ENCODE measurements at regions not wholly inside any gene's neighbourhood (a gene's known extent, or its start where the extent isn't known, plus 50 kb on each side); places are given as distances from the start of the nearest gene placed in this dataset.

DNA sequence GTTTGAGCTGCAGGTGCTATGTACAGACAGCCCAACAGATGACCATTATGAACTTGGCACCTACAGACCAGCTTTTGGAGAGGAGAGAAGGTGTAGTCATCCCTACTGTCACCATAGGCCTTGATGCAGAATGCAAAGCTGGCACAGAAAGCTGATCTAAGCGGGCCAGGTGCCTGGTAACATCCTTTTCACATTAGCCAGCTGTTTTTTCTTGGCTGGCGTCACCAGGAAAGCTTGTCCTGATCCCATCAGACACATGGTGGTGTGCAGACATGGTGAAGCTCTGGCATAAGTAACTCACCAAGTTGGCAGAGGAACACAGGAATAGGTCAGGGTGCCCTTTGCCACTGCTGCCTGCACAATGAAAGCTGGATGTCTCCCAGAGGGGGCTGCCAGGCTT, 97.2 kb upstream of the MB21D2 start:
- Histone ChIP-seq H3K27ac (no peak overlapping the region), H3K4me3 (no peak overlapping the region), H3K36me3 (no peaks in the 10 kb centered on the region), H3K9me3 (no peaks in the 10 kb centered on the region), H3K4me1 (replicated peaks) (no peaks in the 10 kb centered on the region), H3K27me3 (replicated peaks; ENCODE audit: insufficient read depth) (no peaks in the 10 kb centered on the region)
- TF ChIP-seq POLR2A (IDR thresholded peaks at IDR 0.05): no peak
- TF ChIP-seq POLR2AphosphoS5 (IDR thresholded peaks at IDR 0.05): no peak
- TF ChIP-seq, protein P1, sequence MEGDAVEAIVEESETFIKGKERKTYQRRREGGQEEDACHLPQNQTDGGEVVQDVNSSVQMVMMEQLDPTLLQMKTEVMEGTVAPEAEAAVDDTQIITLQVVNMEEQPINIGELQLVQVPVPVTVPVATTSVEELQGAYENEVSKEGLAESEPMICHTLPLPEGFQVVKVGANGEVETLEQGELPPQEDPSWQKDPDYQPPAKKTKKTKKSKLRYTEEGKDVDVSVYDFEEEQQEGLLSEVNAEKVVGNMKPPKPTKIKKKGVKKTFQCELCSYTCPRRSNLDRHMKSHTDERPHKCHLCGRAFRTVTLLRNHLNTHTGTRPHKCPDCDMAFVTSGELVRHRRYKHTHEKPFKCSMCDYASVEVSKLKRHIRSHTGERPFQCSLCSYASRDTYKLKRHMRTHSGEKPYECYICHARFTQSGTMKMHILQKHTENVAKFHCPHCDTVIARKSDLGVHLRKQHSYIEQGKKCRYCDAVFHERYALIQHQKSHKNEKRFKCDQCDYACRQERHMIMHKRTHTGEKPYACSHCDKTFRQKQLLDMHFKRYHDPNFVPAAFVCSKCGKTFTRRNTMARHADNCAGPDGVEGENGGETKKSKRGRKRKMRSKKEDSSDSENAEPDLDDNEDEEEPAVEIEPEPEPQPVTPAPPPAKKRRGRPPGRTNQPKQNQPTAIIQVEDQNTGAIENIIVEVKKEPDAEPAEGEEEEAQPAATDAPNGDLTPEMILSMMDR (IDR thresholded peaks at IDR 0.05): no peak
- intact Hi-C loops (cut with DNase I): no loop called here
- 60% methylated on average over 2 of the region's 2 CpGs for WGBS
- DNase-seq (ENCODE audit: low spot score): no peak

DNA sequence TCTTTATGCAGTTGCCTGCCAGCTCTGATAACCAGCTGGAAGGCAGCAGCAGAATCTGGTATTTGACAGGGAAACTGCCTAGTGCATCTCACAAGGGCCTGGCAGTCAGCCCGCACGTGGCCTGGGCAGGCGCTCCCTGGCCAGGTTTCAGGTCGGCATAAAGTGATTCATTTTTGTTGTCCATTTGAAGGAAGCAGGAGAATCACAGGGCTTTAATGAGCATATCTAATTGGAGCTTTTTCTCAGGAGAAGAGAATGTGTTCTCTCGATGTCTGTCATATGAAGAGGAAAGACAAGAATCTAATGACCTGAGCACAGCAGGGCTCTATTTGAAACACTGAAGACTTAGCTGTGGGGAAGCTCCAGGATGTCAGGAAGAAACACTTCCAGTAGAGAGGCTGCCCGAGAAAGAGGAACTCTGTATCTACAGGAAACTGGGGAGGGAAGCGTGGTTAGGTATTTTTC, 98.8 kb upstream of the MB21D2 start:
- H3K9me3 ChIP-seq: no peaks in the 10 kb centered on the region
- DNase-seq (ENCODE audit: low spot score): no peak
- 18% methylated on average over 7 of the region's 7 CpGs for WGBS
- no peaks in the 10 kb centered on the region for H3K36me3 ChIP-seq
- H3K4me3 ChIP-seq: no peak overlapping the region
- H3K4me1 ChIP-seq (replicated peaks): no peaks in the 10 kb centered on the region
- intact Hi-C loops (cut with DNase I): no loop called here
- no peaks in the 10 kb centered on the region for H3K27me3 ChIP-seq (replicated peaks; ENCODE audit: insufficient read depth)
- no peak overlapping the region for H3K27ac ChIP-seq
- TF ChIP-seq POLR2AphosphoS5 (IDR thresholded peaks at IDR 0.05): no peak
- no peak for TF ChIP-seq POLR2A (IDR thresholded peaks at IDR 0.05)
- TF ChIP-seq, protein P1 (IDR thresholded peaks at IDR 0.05): no peak

DNA sequence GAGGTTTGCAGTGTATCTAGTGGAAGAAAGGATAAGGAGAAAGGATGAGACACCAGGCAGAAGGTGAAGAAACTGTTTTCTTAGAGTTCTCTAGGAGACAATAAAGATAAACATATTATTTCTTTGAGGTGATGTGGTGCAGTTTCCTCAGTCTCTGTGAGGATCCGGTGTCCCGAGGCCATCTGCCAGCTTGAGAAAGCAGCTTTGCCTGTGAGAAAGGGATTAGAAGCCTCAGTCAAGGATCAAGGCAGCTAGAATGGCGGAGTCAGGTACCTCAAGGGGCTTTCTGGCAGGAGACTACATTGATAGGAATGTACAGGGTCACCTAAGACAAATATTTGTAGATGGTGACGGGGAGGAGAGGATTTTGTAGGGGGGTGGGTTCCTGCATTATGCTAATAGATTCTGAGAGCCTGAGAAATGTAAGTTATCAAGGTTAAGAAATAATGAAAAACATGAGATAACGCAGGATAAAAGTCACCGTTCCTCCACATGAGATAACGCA, 103.9 kb upstream of the MB21D2 start:
- Histone ChIP-seq H3K27ac (no peak overlapping the region), H3K4me3 (no peak overlapping the region), H3K9me3 (no peaks in the 10 kb centered on the region), H3K36me3 (no peaks in the 10 kb centered on the region), H3K27me3 (replicated peaks; ENCODE audit: insufficient read depth) (no peaks in the 10 kb centered on the region), H3K4me1 (replicated peaks) (no peaks in the 10 kb centered on the region)
- WGBS: 72% methylated on average over 7 of the region's 7 CpGs
- no peak for TF ChIP-seq POLR2A (IDR thresholded peaks at IDR 0.05)
- TF ChIP-seq, protein P1 (IDR thresholded peaks at IDR 0.05): no peak
- TF ChIP-seq POLR2AphosphoS5 (IDR thresholded peaks at IDR 0.05): no peak
- intact Hi-C loops (cut with DNase I): loop anchor here (10.0 kb wide), 1 partner anchor 87 kb away; no protein-coding TSS in a partner anchor
- no peak for DNase-seq (ENCODE audit: low spot score)

DNA sequence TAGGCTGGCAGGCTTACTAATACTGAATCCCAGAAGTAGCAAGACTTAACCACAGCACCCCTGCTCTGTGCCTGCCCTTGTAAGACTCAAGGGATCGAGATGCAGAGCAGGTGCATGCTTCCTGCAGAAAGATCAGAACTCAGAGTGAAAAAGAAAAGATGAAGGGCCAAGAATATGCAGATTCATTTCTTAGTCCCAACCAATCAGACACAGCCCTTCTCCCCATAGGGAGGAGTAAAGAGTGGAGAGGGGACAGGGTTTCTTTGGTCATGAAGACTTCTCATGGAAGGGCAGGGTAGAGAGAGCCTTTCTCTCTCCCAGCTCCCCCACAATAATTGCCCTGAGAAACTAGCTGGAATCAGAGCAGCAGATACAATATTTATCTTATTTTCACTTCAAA, 105.6 kb upstream of the MB21D2 start:
- no peaks in the 10 kb centered on the region for H3K4me1 ChIP-seq (replicated peaks)
- TF ChIP-seq, protein P1 (IDR thresholded peaks at IDR 0.05): no peak
- TF ChIP-seq POLR2AphosphoS5 (IDR thresholded peaks at IDR 0.05) (no peak), POLR2A (IDR thresholded peaks at IDR 0.05) (no peak)
- no peaks in the 10 kb centered on the region for H3K27me3 ChIP-seq (replicated peaks; ENCODE audit: insufficient read depth)
- intact Hi-C loops (cut with DNase I): loop anchor here (10.0 kb wide), 1 partner anchor 88 kb away; no protein-coding TSS in a partner anchor
- no peak for DNase-seq (ENCODE audit: low spot score)
- H3K9me3 ChIP-seq: no peaks in the 10 kb centered on the region
- WGBS: 96% methylated on average over 1 of the region's 1 CpG
- H3K27ac ChIP-seq: no peak overlapping the region
- H3K4me3 ChIP-seq: no peak overlapping the region
- H3K36me3 ChIP-seq: no peaks in the 10 kb centered on the region

DNA sequence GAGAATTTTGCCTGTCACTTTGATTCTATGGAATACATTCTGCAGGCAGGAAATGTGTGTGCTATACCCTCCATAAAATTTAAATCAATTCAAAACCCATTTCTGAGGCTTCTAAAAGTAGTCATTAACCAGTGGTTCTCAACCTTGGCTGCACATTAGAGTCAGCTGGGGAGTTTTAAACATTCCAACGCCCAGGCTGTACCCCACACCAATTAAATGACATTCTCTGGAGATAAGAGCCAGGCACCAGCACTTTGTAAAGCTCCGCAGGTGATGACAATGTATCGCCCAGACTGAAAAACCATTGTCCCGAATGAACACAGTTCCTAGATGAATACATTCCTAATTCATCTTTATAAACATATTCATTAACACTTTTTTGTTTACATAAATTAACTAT, 110.6 kb upstream of the MB21D2 start:
- no peak overlapping the region for H3K27ac ChIP-seq
- H3K9me3 ChIP-seq: no peaks in the 10 kb centered on the region
- TF ChIP-seq, protein P1 (IDR thresholded peaks at IDR 0.05): no peak
- TF ChIP-seq POLR2A (IDR thresholded peaks at IDR 0.05) (no peak), POLR2AphosphoS5 (IDR thresholded peaks at IDR 0.05) (no peak)
- no peak for DNase-seq (ENCODE audit: low spot score)
- 75% methylated on average over 4 of the region's 4 CpGs for WGBS
- H3K27me3 ChIP-seq (replicated peaks; ENCODE audit: insufficient read depth): no peaks in the 10 kb centered on the region
- no peaks in the 10 kb centered on the region for H3K4me1 ChIP-seq (replicated peaks)
- intact Hi-C loops (cut with DNase I): loop anchor here (10.0 kb wide), 1 partner anchor 93 kb away; no protein-coding TSS in a partner anchor
- no peaks in the 10 kb centered on the region for H3K36me3 ChIP-seq
- no peak overlapping the region for H3K4me3 ChIP-seq

Data from prostate gland (tissue), 2 donors.